HG02623 (cell line): ENCODE measurements at regions not wholly inside any gene's neighbourhood (a gene's known extent, or its start where the extent isn't known, plus 50 kb on each side); places are given as distances from the start of the nearest gene placed in this dataset.
"Not testable (repeated sequence)": the region's sequence is repeated elsewhere in the genome, so short reads cannot be mapped to it uniquely, and the experiment has no call there.

Source experiments
- ATAC-seq: cut with Tn5 transposase; IDR thresholded peaks from one replicate; pipeline ENCODE4 v1.9.1; 2021; ENCODE audit warnings: moderate library complexity; ENCODE audit not compliant: unreplicated experiment

DNA sequence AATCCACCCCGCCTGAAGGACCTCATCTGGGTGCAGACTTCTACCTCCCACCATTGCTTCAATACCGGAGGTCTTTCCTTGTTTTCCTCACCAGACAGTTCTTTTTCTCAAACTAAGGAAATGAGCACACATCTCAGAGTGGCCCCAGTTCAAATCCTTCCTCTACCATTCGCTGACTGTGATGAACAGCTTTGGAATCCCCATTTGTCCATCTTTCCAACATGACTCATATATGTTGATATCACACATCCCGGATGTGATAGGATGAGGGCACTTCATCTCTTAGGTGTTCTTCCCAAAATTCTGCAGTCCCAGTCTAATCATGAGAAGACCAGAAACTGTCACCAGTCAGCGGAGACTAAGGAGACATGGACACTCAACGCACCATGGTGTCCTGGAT, 67.9 kb upstream of the SMURF2 start:
- ATAC-seq: not testable (repeated sequence)

DNA sequence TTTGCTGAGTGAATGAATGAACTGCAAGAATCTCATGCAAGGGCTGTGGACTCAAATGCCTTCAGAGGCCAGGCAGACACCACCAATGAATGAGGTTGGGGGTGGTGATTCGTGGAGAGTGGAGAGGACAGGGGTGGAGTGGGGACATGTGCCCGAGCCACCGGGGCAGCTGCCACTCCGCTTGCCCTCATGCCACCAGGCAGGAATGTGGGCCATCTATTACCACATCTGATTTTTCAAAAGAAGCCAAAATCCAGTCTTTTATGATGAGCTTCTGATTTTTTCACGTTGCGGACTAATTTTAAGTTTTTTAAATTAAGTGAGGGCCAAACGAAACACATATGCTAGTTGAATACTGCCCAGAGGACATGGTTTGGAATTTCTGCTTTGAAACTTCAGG, 67.1 kb upstream of the SMURF2 start:
- no peak for ATAC-seq

DNA sequence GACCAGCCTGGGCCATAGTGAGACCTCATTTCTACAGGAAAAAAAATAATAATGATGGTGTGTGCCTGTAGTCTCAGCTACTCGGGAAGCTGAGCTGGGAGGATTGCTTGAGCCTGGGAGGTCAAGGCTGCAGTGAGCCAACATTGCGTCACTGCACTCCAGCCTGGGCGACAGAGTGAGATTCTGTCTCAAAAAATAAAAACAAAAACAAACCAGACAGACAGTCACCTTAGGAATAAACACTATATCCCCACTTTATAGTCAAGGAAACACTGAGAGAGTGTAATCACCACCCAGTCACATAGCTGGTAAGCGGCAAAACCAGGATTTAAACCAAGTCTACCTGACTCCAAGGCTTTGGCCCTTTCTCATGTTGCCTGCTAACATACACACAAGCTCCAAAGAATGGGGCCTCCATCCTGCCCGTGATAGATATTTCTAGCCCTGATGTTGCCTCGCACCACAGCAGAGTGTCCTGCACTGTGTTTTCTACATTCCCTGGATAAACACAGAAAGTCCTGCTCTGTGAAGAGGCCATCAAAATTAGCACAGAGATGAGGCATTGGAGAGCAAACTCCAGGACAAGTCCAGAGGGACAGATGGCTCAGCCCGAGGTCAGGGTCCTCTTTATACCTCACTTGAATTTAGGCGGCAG, 66.1 kb upstream of the SMURF2 start:
- ATAC-seq: no peak

DNA sequence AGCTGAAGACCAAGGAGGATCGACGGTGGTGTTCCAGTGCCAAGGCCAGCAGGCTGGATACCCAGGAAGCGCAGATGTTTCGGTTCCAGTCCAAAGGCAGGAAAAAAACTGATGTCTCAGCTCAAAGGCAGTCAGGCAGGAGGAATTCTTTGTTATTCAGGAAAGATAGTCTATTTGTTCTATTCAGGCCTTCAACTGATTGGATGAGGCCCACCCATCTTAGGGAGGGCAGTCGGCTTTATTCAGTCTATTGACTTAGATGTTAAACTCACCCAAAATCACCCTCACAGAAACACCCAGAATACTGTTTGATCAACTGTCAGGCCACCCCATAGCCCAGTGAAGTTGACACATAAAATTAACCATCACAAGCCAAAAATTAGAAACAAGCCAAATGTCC, 63.9 kb upstream of the SMURF2 start:
- ATAC-seq: not testable (repeated sequence)

DNA sequence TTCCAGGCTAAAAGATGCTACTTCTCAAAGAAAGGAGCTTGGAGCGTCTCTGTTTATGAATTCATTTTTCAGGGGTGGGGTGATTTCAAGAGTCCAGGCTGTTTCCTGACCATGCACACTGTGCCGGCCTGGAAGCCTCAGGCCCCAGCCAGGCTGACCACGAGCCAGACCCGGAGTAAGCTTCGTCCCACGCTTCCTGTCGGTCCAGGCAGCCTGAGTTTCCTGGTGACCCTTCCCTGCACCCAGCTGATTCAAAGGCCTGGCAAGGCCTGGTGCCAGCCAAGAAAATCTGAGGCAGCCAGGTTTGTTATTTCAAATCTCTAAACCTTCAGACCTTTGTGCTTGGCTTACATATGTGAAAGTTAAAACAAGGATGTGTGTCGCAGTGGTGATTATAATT, 62.1 kb upstream of the SMURF2 start:
- ATAC-seq: not testable (repeated sequence)

DNA sequence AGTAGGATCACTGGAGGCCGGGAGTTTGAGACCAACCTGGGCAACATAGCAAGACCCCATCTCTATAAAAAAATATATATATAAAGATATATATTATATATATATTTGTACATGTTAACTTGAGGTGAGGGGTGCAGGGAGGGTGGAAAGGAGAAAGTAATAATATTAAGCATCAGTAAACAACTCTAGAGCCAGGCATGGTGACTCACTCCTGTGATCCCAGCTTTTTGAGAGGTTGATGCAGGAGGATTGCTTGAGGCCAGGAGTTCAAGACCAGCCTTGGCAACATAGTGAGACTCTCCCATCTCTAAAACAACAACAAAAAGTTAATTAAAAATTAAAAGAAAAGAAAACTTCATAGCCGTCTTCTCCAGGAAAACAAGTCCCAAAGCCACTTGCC, 61.7 kb upstream of the SMURF2 start:
- no peak for ATAC-seq

DNA sequence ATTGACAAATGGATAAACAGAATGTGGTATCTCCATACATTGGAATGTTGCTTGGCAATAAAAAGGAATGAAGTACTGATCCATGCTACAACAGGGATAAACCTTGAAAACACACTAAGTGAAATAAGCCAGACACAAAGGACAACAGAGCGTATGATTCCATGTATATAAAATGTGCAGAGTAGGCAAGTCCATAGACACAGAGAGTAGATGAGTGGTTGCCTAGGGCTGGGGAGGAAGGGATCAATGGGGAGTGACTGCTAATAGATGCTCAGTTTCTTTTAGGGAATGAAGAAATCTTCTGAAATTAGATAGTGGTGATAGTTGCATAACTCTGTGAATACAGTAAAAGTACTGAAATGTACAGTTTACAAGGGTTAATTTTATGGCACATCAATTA, 59.4 kb upstream of the SMURF2 start:
- ATAC-seq: not testable (repeated sequence)

DNA sequence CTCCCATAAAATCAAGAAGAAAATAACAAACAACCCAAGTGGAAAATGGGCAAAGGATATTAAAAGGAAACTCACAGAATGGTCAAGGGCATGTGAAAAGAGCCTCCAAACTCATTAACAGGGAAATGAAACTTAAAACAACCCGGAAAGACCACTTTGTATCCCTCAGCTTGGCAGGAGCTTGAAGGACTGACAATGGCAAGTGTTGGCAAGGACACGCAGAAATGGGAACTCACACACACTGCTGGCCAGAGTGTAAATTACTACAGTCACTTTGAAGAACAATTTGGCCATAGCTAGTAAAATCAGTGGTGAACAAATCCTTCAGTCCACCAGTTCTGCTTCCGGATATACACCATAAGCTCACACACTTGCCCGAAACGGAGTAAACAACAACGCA, 58.1 kb upstream of the SMURF2 start:
- ATAC-seq: not testable (repeated sequence)

DNA sequence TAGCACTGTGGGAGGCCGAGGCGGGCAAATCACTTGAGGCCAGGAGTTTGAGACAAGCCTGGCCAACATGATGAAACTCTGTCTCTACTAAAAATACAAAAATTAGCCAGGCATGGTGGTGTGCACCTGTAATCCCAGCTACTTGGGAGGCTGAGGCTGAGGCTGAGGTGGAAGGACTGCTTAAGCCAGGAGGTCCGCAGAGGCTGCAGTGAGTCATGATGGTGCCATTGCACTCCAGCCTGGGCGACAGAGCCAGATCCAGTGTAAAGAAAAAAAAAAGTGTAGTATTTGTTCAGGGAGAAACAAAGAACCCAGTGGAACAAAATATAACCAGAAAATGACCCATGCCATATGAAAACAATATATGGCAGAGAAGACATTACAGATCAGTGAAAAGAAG, 57.4 kb upstream of the SMURF2 start:
- not testable (repeated sequence) for ATAC-seq

DNA sequence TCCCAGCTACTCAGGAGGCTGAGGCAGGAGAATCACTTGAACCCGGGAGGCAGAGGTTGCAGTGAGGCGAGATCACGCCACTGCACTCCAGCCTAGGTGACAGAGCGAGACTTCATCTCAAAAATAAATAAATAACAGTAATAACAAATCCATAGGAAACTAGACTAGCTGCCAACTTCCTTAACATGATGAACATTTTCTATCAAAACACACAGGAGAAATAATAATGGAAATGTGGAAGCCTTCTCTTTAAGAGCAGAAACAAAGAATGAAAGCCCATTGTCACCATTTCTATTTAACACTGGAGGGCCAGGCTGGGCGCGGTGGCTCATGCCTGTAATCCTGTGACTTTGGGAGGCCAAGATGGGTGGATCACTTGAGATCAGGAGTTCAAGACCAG, 56.7 kb upstream of the SMURF2 start:
- ATAC-seq: not testable (repeated sequence)

DNA sequence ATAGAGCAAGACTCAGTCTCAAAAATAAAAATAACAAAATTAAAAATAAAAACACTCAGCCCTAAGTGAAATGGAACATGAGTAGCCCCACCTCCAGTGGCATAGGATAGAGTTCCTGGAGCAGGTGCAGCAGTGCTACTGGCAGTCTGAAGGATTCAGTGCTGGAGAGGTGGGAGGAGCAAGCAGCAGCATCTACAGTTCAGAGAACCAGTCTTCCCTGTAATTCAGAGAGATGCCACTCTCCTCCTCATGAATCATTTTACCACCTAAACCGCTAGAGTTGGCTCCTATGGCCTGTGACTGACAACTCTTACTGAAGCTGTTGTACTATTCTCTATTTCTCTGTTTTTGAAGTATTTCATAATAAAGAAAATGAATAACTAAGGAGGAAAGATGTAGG, 56.0 kb upstream of the SMURF2 start:
- no peak for ATAC-seq

DNA sequence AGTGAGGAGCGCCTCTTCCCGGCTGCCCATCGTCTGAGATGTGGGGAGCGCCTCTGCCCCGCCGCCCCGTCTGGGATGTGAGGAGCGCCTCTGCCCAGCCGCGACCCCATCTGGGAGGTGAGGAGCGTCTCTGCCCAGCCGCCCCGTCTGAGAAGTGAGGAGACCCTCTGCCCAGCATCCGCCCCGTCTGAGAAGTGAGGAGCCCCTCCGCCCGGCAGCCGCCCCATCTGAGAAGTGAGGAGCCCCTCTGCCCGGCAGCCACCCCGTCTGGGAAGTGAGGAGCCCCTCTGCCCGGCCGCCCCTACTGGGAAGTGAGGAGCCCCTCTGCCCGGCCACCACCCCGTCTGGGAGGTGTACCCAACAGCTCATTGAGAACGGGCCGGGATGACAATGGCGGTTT, 54.4 kb upstream of the SMURF2 start:
- not testable (repeated sequence) for ATAC-seq

DNA sequence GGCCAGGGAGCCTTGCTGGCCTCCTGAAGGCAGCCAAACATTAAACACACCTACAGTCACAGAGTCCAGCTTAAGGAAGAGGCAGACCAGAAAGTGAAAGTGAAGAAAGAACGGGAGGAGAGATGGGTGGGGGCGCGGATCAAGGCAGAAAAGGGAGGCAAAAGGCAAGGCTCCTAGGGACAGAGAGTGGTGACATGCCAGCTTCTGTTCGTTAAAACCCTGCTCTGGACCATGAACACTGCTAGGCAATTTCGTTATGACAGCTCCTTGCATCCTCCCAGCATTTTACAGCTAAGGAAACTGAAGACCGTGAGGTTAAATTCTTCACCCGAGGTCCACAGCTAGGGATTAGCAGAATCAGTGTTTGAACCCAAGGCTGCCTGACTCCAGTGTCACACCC, 51.7 kb upstream of the SMURF2 start:
- ATAC-seq: not testable (repeated sequence)

DNA sequence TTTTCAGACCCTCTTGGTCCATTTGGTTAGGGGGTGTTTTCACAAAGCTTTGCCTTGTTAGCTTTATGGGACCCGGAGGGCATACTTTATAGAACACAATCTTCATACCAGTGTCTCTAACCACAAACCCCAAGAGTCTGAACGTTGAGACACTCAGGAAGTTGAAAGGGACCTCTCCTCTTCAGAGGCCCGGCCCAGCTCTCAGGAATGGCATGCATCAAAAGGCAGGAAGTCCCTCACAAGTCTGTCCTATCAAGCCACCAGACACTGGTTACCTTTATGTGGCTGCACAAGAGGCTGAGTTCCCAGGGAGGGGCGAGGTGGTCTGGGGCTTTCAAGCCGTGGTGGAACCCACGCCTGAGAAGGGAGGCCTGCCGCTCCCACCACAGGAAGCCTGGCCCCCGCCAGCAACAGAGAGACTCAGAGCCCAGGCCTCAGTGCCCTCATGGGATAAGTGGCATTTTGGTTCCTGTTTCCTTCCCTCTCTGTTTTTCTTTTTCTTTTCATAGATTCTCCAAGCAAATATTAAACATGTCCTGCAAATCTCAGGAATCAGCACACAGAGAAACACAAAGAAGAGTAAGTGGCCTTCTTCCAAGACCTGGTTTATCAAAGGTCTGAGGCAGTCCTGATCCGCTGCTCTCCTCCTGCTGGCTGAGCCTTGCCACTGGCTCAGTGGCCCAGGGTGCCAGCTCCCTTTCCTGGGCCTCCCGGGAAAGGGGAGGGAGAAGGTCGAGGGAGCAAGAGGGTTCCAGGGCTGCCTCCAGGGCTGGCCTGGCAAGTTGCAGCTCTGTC, 50.6 kb upstream of the SMURF2 start:
- not testable (repeated sequence) for ATAC-seq
